ENCODE measurements at regions not wholly inside any gene's neighbourhood (a gene's known extent, or its start where the extent isn't known, plus 50 kb on each side); places are given as distances from the start of the nearest gene placed in this dataset.

- TF ChIP-seq, protein P1, sequence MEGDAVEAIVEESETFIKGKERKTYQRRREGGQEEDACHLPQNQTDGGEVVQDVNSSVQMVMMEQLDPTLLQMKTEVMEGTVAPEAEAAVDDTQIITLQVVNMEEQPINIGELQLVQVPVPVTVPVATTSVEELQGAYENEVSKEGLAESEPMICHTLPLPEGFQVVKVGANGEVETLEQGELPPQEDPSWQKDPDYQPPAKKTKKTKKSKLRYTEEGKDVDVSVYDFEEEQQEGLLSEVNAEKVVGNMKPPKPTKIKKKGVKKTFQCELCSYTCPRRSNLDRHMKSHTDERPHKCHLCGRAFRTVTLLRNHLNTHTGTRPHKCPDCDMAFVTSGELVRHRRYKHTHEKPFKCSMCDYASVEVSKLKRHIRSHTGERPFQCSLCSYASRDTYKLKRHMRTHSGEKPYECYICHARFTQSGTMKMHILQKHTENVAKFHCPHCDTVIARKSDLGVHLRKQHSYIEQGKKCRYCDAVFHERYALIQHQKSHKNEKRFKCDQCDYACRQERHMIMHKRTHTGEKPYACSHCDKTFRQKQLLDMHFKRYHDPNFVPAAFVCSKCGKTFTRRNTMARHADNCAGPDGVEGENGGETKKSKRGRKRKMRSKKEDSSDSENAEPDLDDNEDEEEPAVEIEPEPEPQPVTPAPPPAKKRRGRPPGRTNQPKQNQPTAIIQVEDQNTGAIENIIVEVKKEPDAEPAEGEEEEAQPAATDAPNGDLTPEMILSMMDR (conservative IDR thresholded peaks at IDR 0.05) = no peak
- TF ChIP-seq EZH2 (IDR thresholded peaks at IDR 0.05; ENCODE audit: low read depth) = no peak
These were observed 102.3 kb upstream of the WNT4 start for GRCh38 chr1:22245100-22245650.

Data from PC-9 (cell line).